ENCODE measurements at regions not wholly inside any gene's neighbourhood (a gene's known extent, or its start where the extent isn't known, plus 50 kb on each side); places are given as distances from the start of the nearest gene placed in this dataset.

DNA sequence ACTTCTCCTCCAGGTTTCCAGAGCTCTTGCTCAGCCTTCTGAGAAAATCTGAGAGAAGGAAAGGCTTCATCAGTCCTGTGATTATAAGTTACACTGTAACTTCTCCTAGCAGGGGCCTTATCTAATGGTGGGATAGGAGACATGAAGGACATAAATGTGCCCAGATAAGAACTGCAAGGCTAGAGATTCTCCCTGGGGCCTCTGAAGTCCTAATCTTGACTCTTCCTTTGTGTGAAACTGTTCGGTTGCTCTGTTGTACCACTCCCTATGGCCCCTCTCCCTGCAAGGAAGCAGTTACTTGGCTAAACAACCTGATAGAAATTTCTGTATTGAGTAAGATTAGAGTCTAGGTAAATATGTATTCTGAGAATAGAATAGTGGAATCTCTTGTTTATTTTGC, 780.9 kb downstream of the ETS1 start:
- Histone ChIP-seq H3K9ac (ENCODE audit: low read depth, low read length) (no peak overlapping the region), H3K4me1 (ENCODE audit: control insufficient read depth, insufficient read depth, low read length) (no peaks in the 10 kb centered on the region), H3K23ac (ENCODE audit: low read depth, low read length) (no peak overlapping the region), H2BK15ac (ENCODE audit: low read depth, low read length) (no peak overlapping the region), H2BK20ac (ENCODE audit: low read depth, low read length) (no peak overlapping the region), H3K27ac (ENCODE audit: insufficient read depth, low read length) (no peak overlapping the region), H3K9me3 (ENCODE audit: control insufficient read depth, insufficient read depth, low read length) (no peaks in the 10 kb centered on the region), H3K18ac (ENCODE audit: low read depth, low read length) (no peak overlapping the region), H2BK5ac (ENCODE audit: low read depth, low read length, poor library complexity, severe bottlenecking) (no peak overlapping the region), H3K27me3 (ENCODE audit: control insufficient read depth, insufficient read depth, low read length) (no peaks in the 10 kb centered on the region; the same call in 1 of the 2 replicates), H2AK5ac (ENCODE audit: low read depth, low read length) (no peak overlapping the region), H3K4ac (ENCODE audit: low read depth, low read length) (no peak overlapping the region), H4K5ac (ENCODE audit: low read depth, low read length) (no peak overlapping the region), H3K4me2 (ENCODE audit: low read depth, low read length) (no peak overlapping the region), H3K56ac (ENCODE audit: extremely low read depth, insufficient read depth, low read length) (no peak overlapping the region), H4K8ac (ENCODE audit: low read depth in 2 of 2, low read length in 2 of 2) (no peak overlapping the region), H4K20me1 (ENCODE audit: insufficient read depth, low read length) (no peaks in the 10 kb centered on the region), H2BK120ac (ENCODE audit: low read depth, low read length) (no peak overlapping the region), H3K4me3 (ENCODE audit: insufficient read depth, low read depth, low read length) (no peak overlapping the region), H3K36me3 (ENCODE audit: control insufficient read depth, insufficient read depth, low read length) (no peaks in the 10 kb centered on the region), H3K79me1 (ENCODE audit: low read depth in 1 of 2, low read length in 2 of 2) (no peaks in the 10 kb centered on the region), H3K14ac (replicated peaks; ENCODE audit: low read depth, low read length) (no peak overlapping the region), H2AK9ac (replicated peaks; ENCODE audit: low read depth, low read length, poor library complexity) (no peak overlapping the region), H2AFZ (replicated peaks; ENCODE audit: low read length, poor library complexity) (no peak overlapping the region), H4K91ac (ENCODE audit: insufficient read depth, low read depth, low read length) (no peak overlapping the region), H3K9me1 (ENCODE audit: insufficient read depth, low read length) (no peaks in the 10 kb centered on the region)
- TF ChIP-seq MXI1 (IDR thresholded peaks at IDR 0.05; ENCODE audit: borderline replicate concordance, low read depth, low read length) (no peak), RAD21 (IDR thresholded peaks at IDR 0.05; ENCODE audit: low read length) (no peak), MAFK (IDR thresholded peaks at IDR 0.05; ENCODE audit: low read depth, low read length) (no peak), POLR2A (IDR thresholded peaks at IDR 0.05; ENCODE audit: low read depth, low read length) (no peak), FOS (IDR thresholded peaks at IDR 0.05; ENCODE audit: low read depth, low read length) (no peak), SMC3 (IDR thresholded peaks at IDR 0.05; ENCODE audit: low read depth, low read length) (no peak), CHD1 (IDR thresholded peaks at IDR 0.05; ENCODE audit: low read depth, low read length) (no peak), CEBPB (IDR thresholded peaks at IDR 0.05; ENCODE audit: low read depth, low read length) (no peak), RCOR1 (IDR thresholded peaks at IDR 0.05; ENCODE audit: insufficient replicate concordance, low read length) (no peak), MAZ (IDR thresholded peaks at IDR 0.05; ENCODE audit: borderline replicate concordance, low read depth, low read length) (no peak), RFX5 (IDR thresholded peaks at IDR 0.05; ENCODE audit: low read depth, low read length) (no peak), NFE2L2 (IDR thresholded peaks at IDR 0.05; ENCODE audit: low read depth, low read length) (no peak), BHLHE40 (IDR thresholded peaks at IDR 0.05; ENCODE audit: low read depth, low read length) (no peak)
- TF ChIP-seq, protein P1, sequence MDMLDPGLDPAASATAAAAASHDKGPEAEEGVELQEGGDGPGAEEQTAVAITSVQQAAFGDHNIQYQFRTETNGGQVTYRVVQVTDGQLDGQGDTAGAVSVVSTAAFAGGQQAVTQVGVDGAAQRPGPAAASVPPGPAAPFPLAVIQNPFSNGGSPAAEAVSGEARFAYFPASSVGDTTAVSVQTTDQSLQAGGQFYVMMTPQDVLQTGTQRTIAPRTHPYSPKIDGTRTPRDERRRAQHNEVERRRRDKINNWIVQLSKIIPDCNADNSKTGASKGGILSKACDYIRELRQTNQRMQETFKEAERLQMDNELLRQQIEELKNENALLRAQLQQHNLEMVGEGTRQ (IDR thresholded peaks at IDR 0.05; ENCODE audit: low read depth, low read length): no peak
- TF ChIP-seq, protein P2, sequence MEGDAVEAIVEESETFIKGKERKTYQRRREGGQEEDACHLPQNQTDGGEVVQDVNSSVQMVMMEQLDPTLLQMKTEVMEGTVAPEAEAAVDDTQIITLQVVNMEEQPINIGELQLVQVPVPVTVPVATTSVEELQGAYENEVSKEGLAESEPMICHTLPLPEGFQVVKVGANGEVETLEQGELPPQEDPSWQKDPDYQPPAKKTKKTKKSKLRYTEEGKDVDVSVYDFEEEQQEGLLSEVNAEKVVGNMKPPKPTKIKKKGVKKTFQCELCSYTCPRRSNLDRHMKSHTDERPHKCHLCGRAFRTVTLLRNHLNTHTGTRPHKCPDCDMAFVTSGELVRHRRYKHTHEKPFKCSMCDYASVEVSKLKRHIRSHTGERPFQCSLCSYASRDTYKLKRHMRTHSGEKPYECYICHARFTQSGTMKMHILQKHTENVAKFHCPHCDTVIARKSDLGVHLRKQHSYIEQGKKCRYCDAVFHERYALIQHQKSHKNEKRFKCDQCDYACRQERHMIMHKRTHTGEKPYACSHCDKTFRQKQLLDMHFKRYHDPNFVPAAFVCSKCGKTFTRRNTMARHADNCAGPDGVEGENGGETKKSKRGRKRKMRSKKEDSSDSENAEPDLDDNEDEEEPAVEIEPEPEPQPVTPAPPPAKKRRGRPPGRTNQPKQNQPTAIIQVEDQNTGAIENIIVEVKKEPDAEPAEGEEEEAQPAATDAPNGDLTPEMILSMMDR (conservative IDR thresholded peaks at IDR 0.05; ENCODE audit: low read depth, low read length): no peak
- TF ChIP-seq, protein P3, sequence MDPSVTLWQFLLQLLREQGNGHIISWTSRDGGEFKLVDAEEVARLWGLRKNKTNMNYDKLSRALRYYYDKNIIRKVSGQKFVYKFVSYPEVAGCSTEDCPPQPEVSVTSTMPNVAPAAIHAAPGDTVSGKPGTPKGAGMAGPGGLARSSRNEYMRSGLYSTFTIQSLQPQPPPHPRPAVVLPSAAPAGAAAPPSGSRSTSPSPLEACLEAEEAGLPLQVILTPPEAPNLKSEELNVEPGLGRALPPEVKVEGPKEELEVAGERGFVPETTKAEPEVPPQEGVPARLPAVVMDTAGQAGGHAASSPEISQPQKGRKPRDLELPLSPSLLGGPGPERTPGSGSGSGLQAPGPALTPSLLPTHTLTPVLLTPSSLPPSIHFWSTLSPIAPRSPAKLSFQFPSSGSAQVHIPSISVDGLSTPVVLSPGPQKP (IDR thresholded peaks at IDR 0.05; ENCODE audit: borderline replicate concordance, low read depth, low read length): no peak
- intact Hi-C loops (cut with micrococcal nuclease): no loop called here
- no TSS peak for BruUV-seq (replicated peaks)
- ATAC-seq (ENCODE audit: low read depth) (no peak), DNase-seq (no peak)
- in situ Hi-C loops (cut with MboI; ENCODE audit: low sequenced_read_pairs): no loop called here
- POLR2A ChIA-PET (ENCODE audit: unreplicated experiment): no interaction called here
- CTCF ChIA-PET: interaction anchor here (1.1 kb wide), 1 partner anchor 47 kb away, joined by 3 read pairs; no protein-coding TSS in a partner anchor
- WGBS, 2 experiments (ENCODE audit: extremely low coverage in 2 of 2, insufficient read length in 1 of 2): no CpG with 5 or more reads among the region's 1 CpG
- dilution Hi-C loops (cut with HindIII; ENCODE audit: low sequenced_read_pairs, unreplicated experiment): no loop called here
